ENCODE measurements at regions not wholly inside any gene's neighbourhood (a gene's known extent, or its start where the extent isn't known, plus 50 kb on each side); places are given as distances from the start of the nearest gene placed in this dataset.

GRCh38 chr5:18375641-18376040 lies 741.4 kb downstream of the TAF11L14 start:
- H3K4me2 ChIP-seq (ENCODE audit: low read length), result no peak overlapping the region

GRCh38 chr5:18378066-18378465 lies 743.8 kb downstream of the TAF11L14 start:
- TF ChIP-seq EZH2phosphoT487 (IDR thresholded peaks at IDR 0.05; ENCODE audit: borderline replicate concordance, low read length), result no peak
- no peak for TF ChIP-seq CTCF (IDR thresholded peaks at IDR 0.05; ENCODE audit: low read depth, low read length, poor library complexity, severe bottlenecking)
- Histone ChIP-seq H3K9me3 (ENCODE audit: control insufficient read depth, insufficient read depth, low read length) (no peaks in the 10 kb centered on the region), H3K4me2 (ENCODE audit: low read length) (no peak overlapping the region), H3K9me2 (replicated peaks; ENCODE audit: control insufficient read depth, low read length) (no peaks in the 10 kb centered on the region), H3F3A (ENCODE audit: control insufficient read depth, insufficient read depth) (no peaks in the 10 kb centered on the region), H3K79me2 (ENCODE audit: control insufficient read depth, low read length) (no peaks in the 10 kb centered on the region), H3K27ac (ENCODE audit: low read depth, low read length) (no peak overlapping the region), H3K27me3 (ENCODE audit: control insufficient read depth, low read length) (no peaks in the 10 kb centered on the region), H3K4me1 (ENCODE audit: control insufficient read depth, low read length) (no peaks in the 10 kb centered on the region), H3K36me3 (ENCODE audit: control insufficient read depth, low read length) (no peaks in the 10 kb centered on the region), H3K4me3 (ENCODE audit: low read length) (no peak overlapping the region), H4K20me1 (ENCODE audit: control insufficient read depth, insufficient read depth, low read depth, low read length) (no peaks in the 10 kb centered on the region)

More at GRCh38 chr5:18375641-18376040, 741.4 kb downstream of the TAF11L14 start:
- Histone ChIP-seq H3K79me2 (ENCODE audit: control insufficient read depth, low read length) (no peaks in the 10 kb centered on the region), H3K9me3 (ENCODE audit: control insufficient read depth, insufficient read depth, low read length) (no peaks in the 10 kb centered on the region), H4K20me1 (ENCODE audit: control insufficient read depth, insufficient read depth, low read depth, low read length) (no peaks in the 10 kb centered on the region), H3F3A (ENCODE audit: control insufficient read depth, insufficient read depth) (no peaks in the 10 kb centered on the region), H3K36me3 (ENCODE audit: control insufficient read depth, low read length) (no peaks in the 10 kb centered on the region), H3K4me3 (ENCODE audit: low read length) (no peak overlapping the region), H3K27me3 (ENCODE audit: control insufficient read depth, low read length) (no peaks in the 10 kb centered on the region), H3K9me2 (replicated peaks; ENCODE audit: control insufficient read depth, low read length) (no peaks in the 10 kb centered on the region), H3K4me1 (ENCODE audit: control insufficient read depth, low read length) (no peaks in the 10 kb centered on the region), H3K27ac (ENCODE audit: low read depth, low read length) (no peak overlapping the region)
- TF ChIP-seq CTCF (IDR thresholded peaks at IDR 0.05; ENCODE audit: low read depth, low read length, poor library complexity, severe bottlenecking) (no peak), EZH2phosphoT487 (IDR thresholded peaks at IDR 0.05; ENCODE audit: borderline replicate concordance, low read length) (no peak)

GRCh38 chr5:18379189-18379588 lies 744.9 kb downstream of the TAF11L14 start:
- Histone ChIP-seq H3K9me3 (ENCODE audit: control insufficient read depth, insufficient read depth, low read length) (no peaks in the 10 kb centered on the region), H3F3A (ENCODE audit: control insufficient read depth, insufficient read depth) (no peaks in the 10 kb centered on the region), H3K9me2 (replicated peaks; ENCODE audit: control insufficient read depth, low read length) (no peaks in the 10 kb centered on the region), H3K4me1 (ENCODE audit: control insufficient read depth, low read length) (no peaks in the 10 kb centered on the region), H3K27ac (ENCODE audit: low read depth, low read length) (no peak overlapping the region), H3K79me2 (ENCODE audit: control insufficient read depth, low read length) (no peaks in the 10 kb centered on the region), H3K27me3 (ENCODE audit: control insufficient read depth, low read length) (no peaks in the 10 kb centered on the region), H4K20me1 (ENCODE audit: control insufficient read depth, insufficient read depth, low read depth, low read length) (no peaks in the 10 kb centered on the region), H3K36me3 (ENCODE audit: control insufficient read depth, low read length) (no peaks in the 10 kb centered on the region), H3K4me3 (ENCODE audit: low read length) (no peak overlapping the region), H3K4me2 (ENCODE audit: low read length) (no peak overlapping the region)
- no peak for TF ChIP-seq EZH2phosphoT487 (IDR thresholded peaks at IDR 0.05; ENCODE audit: borderline replicate concordance, low read length)

GRCh38 chr5:18380729-18381362 lies 746.6 kb downstream of the TAF11L14 start:
- no peak overlapping the region for H3K27ac ChIP-seq (ENCODE audit: low read depth, low read length)
- no peak overlapping the region for H3K4me3 ChIP-seq (ENCODE audit: low read length)
- no peaks in the 10 kb centered on the region for H3K36me3 ChIP-seq (ENCODE audit: control insufficient read depth, low read length)
- TF ChIP-seq CTCF (IDR thresholded peaks at IDR 0.05; ENCODE audit: low read depth, low read length, poor library complexity, severe bottlenecking), result no peak
- TF ChIP-seq EZH2phosphoT487 (IDR thresholded peaks at IDR 0.05; ENCODE audit: borderline replicate concordance, low read length), result no peak
- H3K9me2 ChIP-seq (replicated peaks; ENCODE audit: control insufficient read depth, low read length), result no peaks in the 10 kb centered on the region
- no peaks in the 10 kb centered on the region for H3K9me3 ChIP-seq (ENCODE audit: control insufficient read depth, insufficient read depth, low read length)
- no peaks in the 10 kb centered on the region for H3K4me1 ChIP-seq (ENCODE audit: control insufficient read depth, low read length)
- H4K20me1 ChIP-seq (ENCODE audit: control insufficient read depth, insufficient read depth, low read depth, low read length), result no peaks in the 10 kb centered on the region
- H3K79me2 ChIP-seq (ENCODE audit: control insufficient read depth, low read length), result no peaks in the 10 kb centered on the region
- H3K4me2 ChIP-seq (ENCODE audit: low read length), result no peak overlapping the region
- H3F3A ChIP-seq (ENCODE audit: control insufficient read depth, insufficient read depth), result no peaks in the 10 kb centered on the region
- H3K27me3 ChIP-seq (ENCODE audit: control insufficient read depth, low read length), result no peaks in the 10 kb centered on the region
